Liver (tissue), 8 donors: ENCODE measurements at regions not wholly inside any gene's neighbourhood (a gene's known extent, or its start where the extent isn't known, plus 50 kb on each side); places are given as distances from the start of the nearest gene placed in this dataset.
A peak's percentile ranks its signal among the peaks of the same experiment; 100 is the strongest.

Experiments
- DNase-seq: peaks from one replicate; pipeline ENCODE4 v3.0.0-alpha.2; 2017; ENCODE audit warnings: low spot score
- H3K27ac ChIP-seq, 2 donors: one replicate each; pipeline ENCODE4 v1.7.0; 2013; ENCODE audit warnings: inconsistent platforms in 2 of 2, low read length in 2 of 2, control low read depth in 1 of 2, low read depth in 1 of 2, mild to moderate bottlenecking in 1 of 2
- H3K27me3 ChIP-seq, 4 donors: one replicate each; pipeline versions ENCODE4 v1.6.1 to v1.7.0; 2013; ENCODE audit warnings: low read length in 3 of 4, inconsistent platforms in 1 of 4, mild to moderate bottlenecking in 1 of 4, moderate library complexity in 1 of 4; ENCODE audit not compliant: control insufficient read depth in 4 of 4, insufficient read depth in 4 of 4
- H3K36me3 ChIP-seq, 4 donors: one replicate each; pipeline versions ENCODE4 v1.6.1 to v1.7.0; 2013; ENCODE audit warnings: low read length in 3 of 4, mild to moderate bottlenecking in 3 of 4, low read depth in 1 of 4, moderate library complexity in 1 of 4; ENCODE audit not compliant: control insufficient read depth in 4 of 4, insufficient read depth in 3 of 4
- H3K4me1 ChIP-seq, 4 donors: one replicate each; pipeline versions ENCODE4 v1.6.1 to v1.7.0; 2013; ENCODE audit warnings: low read length in 3 of 4, mild to moderate bottlenecking in 3 of 4, moderate library complexity in 1 of 4; ENCODE audit not compliant: control insufficient read depth in 4 of 4, insufficient read depth in 4 of 4
- H3K4me3 ChIP-seq, 3 donors: one replicate each; pipeline versions ENCODE4 v1.6.1 to v1.7.0; 2013; ENCODE audit warnings: low read length in 3 of 3, control low read depth in 1 of 3, low read depth in 1 of 3, mild to moderate bottlenecking in 1 of 3
- H3K9ac ChIP-seq, 2 donors: one replicate each; pipeline ENCODE4 v1.7.0; 2013; ENCODE audit warnings: low read length in 2 of 2, mild to moderate bottlenecking in 2 of 2, moderate library complexity in 2 of 2, control low read depth in 1 of 2, low read depth in 1 of 2
- H3K9me3 ChIP-seq, 4 donors: one replicate each; pipeline versions ENCODE4 v1.6.1 to v1.7.0; 2013; ENCODE audit warnings: low read length in 3 of 4; ENCODE audit not compliant: control insufficient read depth in 4 of 4
- CTCF ChIP-seq: fragments of 150-350 bp; IDR thresholded peaks from 2 replicates; pipeline ENCODE4 v1.5.1; 2017; ENCODE audit warnings: improper control_type of control experiment, low read depth, low read length; ENCODE audit not compliant: missing input control
- FOXA1 ChIP-seq: IDR thresholded peaks from 2 replicates; pipeline ENCODE4 v1.6.1; 2016; ENCODE audit warnings: antibody characterized with exemption
- FOXA2 ChIP-seq: IDR thresholded peaks from 2 replicates; pipeline ENCODE4 v1.6.1; 2016; ENCODE audit warnings: antibody characterized with exemption
- HNF4G ChIP-seq: IDR thresholded peaks from 2 replicates; pipeline ENCODE4 v1.6.1; 2016; ENCODE audit warnings: antibody characterized with exemption
- NR2F2 ChIP-seq: IDR thresholded peaks from 2 replicates; pipeline ENCODE4 v1.6.1; 2016; ENCODE audit warnings: antibody characterized with exemption
- RAD21 ChIP-seq, 2 donors: IDR thresholded peaks; 2 replicates each; pipeline ENCODE4 v1.6.1; 2016; ENCODE audit warnings: antibody characterized with exemption in 2 of 2, mild to moderate bottlenecking in 2 of 2
- REST ChIP-seq: IDR thresholded peaks from 2 replicates; pipeline ENCODE4 v1.6.1; 2016; ENCODE audit warnings: antibody characterized with exemption, mild to moderate bottlenecking
- SP1 ChIP-seq: IDR thresholded peaks from 2 replicates; pipeline ENCODE4 v1.6.1; 2018; ENCODE audit warnings: antibody characterized with exemption, mild to moderate bottlenecking
- YY1 ChIP-seq: IDR thresholded peaks from 2 replicates; pipeline ENCODE4 v1.6.1; 2016; ENCODE audit warnings: antibody characterized with exemption, mild to moderate bottlenecking
- WGBS: extraction: QIAGEN DNeasy Blood & Tissue Kit; methylation state at CpG from one replicate; pipeline ENCODE4 v1.1.7; 2013; 5-methylcytosine and 5-hydroxymethylcytosine counted together
- TF ChIP-seq, protein P1 (sequence below): IDR thresholded peaks from 2 replicates; pipeline ENCODE4 v1.6.1; 2016; ENCODE audit warnings: antibody characterized with exemption
- TF ChIP-seq, protein P2 (sequence below): IDR thresholded peaks from 2 replicates; pipeline ENCODE4 v1.6.1; 2016; ENCODE audit warnings: antibody characterized with exemption
- donor health status: healthy.
- donor health status: healthy.
- donor health status: healthy.
- donor health status: healthy.
- donor health status: healthy.

- TF ChIP-seq, protein P1, sequence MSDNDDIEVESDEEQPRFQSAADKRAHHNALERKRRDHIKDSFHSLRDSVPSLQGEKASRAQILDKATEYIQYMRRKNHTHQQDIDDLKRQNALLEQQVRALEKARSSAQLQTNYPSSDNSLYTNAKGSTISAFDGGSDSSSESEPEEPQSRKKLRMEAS, result no peak
- TF ChIP-seq SP1, result no peak
- TF ChIP-seq FOXA1, result no peak
These were observed 562.6 kb upstream of the ARGLU1 start (continued) for GRCh38 chr13:107130566-107130965.

DNA sequence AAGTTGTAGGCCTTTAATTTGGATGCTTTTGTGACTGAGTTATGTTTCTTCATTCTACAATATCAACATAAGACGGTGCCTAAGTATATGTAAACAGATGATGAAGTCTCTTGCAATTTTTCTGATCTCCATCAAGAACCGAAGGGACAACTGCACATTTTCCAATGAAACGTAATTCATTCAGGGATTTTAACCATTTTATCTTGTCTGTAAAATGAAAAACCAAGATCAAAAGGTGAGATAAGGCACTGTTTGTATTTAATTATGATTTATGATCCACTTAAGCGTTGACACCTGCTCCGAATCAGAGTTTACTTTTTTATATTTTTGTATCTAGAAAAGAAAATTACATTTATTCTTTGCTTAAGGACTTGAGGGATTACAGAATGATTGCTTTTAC is 556.8 kb upstream of the ARGLU1 start:
- no peaks in the 10 kb centered on the region for H3K4me1 ChIP-seq
- H3K9me3 ChIP-seq, result peaks cover 0 to 3% (median 0%) of the 10 kb centered on the region in 4 donors
- H3K27me3 ChIP-seq, result peaks cover 0 to 3% (median 0%) of the 10 kb centered on the region in 4 donors
- TF ChIP-seq FOXA2, result no peak
- H3K9ac ChIP-seq, result no peak overlapping the region
- no peak for DNase-seq
- H3K4me3 ChIP-seq, result no peak overlapping the region
- no peak overlapping the region for H3K27ac ChIP-seq
- no peaks in the 10 kb centered on the region for H3K36me3 ChIP-seq
- WGBS, result 65% methylated on average over 5 of the region's 5 CpGs

GRCh38 chr13:107124129-107124718 is 556.3 kb upstream of the ARGLU1 start:
- WGBS, result 2% methylated on average over 2 of the region's 2 CpGs
- DNase-seq, result no peak

More at GRCh38 chr13:107124129-107124718, 556.3 kb upstream of the ARGLU1 start:
- no peak overlapping the region for H3K9ac ChIP-seq
- no peaks in the 10 kb centered on the region for H3K4me1 ChIP-seq
- peaks cover 0 to 3% (median 0%) of the 10 kb centered on the region in 4 donors for H3K27me3 ChIP-seq
- no peak overlapping the region for H3K27ac ChIP-seq
- TF ChIP-seq HNF4G (no peak), CTCF (peak; percentile 66), FOXA2 (no peak), REST (no peak), NR2F2 (no peak), YY1 (no peak), RAD21 (IDR thresholded peaks at IDR 0.05) (peak; percentile 92 to 95)
- TF ChIP-seq, protein P2, sequence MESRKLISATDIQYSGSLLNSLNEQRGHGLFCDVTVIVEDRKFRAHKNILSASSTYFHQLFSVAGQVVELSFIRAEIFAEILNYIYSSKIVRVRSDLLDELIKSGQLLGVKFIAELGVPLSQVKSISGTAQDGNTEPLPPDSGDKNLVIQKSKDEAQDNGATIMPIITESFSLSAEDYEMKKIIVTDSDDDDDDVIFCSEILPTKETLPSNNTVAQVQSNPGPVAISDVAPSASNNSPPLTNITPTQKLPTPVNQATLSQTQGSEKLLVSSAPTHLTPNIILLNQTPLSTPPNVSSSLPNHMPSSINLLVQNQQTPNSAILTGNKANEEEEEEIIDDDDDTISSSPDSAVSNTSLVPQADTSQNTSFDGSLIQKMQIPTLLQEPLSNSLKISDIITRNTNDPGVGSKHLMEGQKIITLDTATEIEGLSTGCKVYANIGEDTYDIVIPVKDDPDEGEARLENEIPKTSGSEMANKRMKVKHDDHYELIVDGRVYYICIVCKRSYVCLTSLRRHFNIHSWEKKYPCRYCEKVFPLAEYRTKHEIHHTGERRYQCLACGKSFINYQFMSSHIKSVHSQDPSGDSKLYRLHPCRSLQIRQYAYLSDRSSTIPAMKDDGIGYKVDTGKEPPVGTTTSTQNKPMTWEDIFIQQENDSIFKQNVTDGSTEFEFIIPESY, result no peak
- H3K4me3 ChIP-seq, result no peak overlapping the region
- peaks cover 0 to 3% (median 0%) of the 10 kb centered on the region in 4 donors for H3K9me3 ChIP-seq
- no peaks in the 10 kb centered on the region for H3K36me3 ChIP-seq
